ENCODE measurements at regions not wholly inside any gene's neighbourhood (a gene's known extent, or its start where the extent isn't known, plus 50 kb on each side); places are given as distances from the start of the nearest gene placed in this dataset.
"Not testable (repeated sequence)": the region's sequence is repeated elsewhere in the genome, so short reads cannot be mapped to it uniquely, and the experiment has no call there.

DNA sequence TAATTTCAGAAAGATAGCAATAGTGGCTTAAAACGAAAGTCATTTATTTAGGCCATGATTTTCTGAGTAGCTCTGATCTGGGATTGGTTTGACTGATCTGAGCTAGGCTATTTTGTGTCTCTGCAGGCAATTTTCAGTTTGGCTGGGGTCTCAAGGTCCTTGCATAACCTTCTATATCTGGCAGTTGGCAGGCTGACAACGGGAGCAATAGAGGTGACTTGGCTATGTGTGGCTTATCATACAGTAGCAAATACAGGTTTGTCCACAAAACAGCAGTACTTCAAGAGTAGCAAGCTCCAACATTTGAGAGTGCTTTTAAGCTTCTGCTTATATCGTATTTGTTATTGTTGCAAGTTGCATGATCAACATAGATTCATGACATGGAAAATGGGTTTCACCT, 1167.3 kb upstream of the CELF2 start:
- no peak for DNase-seq (ENCODE audit: low spot score)

DNA sequence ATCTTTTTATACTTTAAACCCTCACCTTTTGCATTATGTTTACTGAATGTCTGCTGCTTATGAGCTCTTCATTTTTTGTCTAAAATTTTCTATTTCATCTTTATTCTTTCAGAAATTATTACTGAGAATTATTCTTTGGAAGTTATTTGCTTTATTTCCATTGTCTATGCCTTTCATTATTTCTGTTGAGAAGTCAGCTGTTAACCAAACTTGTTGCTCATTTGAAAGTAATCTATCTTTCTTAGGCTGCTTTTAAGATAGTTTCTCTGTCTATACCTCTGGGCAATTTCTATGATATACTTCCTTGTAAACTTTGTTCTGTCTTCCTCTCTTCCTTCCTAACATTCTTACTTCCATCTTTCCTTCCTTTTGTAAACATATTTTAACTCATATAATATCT, 1165.9 kb upstream of the CELF2 start:
- DNase-seq (ENCODE audit: low spot score), result no peak

DNA sequence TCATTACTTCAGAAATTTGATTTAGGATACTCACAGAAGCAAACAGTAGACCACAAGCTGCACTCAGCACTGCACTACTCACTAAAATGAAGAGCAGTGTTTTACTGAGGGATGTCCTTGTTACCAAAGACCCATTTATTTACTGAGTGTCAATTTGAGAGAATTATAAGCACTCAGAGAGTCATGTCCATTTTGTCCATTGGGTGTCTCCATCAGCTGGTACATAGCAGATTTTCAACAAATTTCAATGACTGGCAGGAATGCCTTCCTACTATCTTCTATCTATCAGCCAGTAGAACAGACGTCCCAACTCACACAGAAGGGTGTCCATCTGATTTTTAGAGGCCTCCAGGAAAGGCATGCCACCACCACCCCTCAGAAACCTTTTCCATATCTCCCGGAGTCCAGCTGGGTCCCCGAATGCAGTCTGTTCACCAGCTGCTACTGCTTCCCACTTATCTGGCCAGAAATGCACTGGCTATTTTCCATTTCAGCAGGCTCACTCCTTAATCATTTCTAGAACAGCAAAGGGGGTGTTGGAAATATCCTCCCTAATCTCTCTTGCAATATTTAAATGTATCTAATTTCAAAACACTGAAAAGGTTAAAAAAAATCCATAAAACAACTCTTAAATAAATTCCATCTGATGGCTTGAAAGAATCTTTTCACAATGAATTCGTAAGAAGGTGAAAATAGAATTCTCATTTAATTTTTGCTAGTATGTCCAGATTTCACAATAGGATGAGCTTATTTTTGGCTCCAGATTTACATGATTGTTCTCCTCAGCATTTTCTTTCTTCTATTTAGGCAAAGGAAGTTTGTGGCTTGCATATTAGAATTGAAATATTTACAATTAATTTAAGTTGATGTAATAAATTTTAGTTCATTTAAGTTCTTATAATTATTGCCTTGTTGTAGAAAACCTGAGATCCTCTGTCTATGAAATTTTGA, 1164.0 kb upstream of the CELF2 start:
- DNase-seq (ENCODE audit: low spot score), result no peak

DNA sequence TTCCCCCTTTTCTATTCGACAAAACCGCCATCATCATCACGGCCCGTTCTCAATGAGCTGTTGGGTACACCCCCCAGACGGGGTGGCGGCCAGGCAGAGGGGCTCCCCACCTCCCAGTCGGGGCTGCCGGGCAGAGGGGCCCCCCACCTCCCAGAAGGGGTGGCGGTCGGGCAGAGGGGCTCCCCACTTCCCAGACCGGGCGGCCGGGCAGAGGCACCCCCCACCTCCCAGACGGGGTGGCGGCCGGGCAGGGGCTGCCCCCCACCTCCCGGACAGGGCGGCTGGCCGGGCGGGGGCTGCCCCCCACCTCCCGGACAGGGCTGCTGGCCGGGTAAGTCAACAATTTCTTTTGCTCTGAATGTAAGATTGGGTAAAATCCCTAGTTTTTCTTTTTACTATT, 1162.2 kb upstream of the CELF2 start:
- not testable (repeated sequence) for DNase-seq (ENCODE audit: low spot score)

DNA sequence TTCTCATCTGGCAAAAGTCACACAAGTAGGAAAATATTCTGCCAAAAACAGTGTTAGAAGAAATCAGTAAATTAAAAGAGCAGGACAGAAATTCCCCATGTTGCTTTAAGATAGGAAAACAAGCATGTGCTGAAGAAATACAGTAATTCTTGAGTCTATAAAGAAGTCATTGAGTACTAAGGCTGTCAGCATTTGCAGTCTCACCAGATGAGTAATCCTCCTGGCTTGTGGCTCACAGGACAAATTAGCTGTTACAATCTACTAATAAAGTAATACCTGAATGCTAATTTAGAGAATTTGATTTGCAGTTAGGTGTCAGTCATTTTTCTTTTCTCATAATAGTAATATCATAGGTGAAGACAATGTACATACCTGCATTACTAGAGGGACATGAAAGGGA, 1158.9 kb upstream of the CELF2 start:
- DNase-seq (ENCODE audit: low spot score), result no peak

DNA sequence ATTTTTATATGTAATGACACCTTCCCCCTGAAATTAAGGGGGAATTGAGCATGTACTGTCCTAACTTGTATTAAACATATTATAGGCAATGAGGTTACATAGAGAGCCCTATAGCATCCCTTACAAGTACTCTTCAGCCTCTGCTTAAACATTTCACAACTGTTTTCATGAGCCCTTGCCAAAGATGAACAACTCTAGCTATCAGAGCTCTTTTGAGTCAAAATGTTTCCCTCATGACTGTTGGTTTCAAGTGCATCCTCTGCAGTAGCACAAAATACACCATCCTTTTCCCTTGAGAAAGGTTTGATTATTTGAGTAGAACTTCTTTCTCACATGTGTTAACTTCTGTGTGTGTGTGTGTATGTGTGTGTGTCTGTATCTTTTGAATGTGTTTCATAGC, 1157.6 kb upstream of the CELF2 start:
- DNase-seq (ENCODE audit: low spot score), result no peak

DNA sequence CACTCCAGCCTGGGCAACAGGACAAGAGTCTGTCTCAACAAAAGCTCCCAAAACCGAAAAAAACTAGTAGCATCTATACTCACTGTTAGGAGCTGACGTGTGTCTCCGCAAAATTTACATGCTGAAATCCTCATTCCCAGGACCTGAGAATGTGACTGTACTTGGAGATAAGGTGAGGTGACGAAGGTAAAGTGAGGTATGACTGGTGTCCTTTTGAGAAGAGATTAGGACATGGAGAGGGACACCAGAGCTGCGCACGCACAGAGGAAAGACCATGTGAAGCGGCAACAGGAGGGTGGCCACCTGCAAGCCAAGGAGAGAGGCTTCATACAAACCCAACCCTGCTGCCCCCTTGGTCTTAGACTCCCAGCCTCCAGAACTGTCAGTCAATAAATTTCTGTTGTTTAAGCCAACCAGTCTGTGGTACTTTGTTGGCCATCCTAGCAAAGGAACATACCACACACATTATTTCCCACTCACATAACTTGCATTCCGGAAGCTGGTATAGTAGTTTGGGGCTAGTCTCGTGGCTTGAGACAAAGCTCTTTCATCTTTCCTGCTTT, 1154.0 kb upstream of the CELF2 start:
- DNase-seq (ENCODE audit: low spot score), result no peak

DNA sequence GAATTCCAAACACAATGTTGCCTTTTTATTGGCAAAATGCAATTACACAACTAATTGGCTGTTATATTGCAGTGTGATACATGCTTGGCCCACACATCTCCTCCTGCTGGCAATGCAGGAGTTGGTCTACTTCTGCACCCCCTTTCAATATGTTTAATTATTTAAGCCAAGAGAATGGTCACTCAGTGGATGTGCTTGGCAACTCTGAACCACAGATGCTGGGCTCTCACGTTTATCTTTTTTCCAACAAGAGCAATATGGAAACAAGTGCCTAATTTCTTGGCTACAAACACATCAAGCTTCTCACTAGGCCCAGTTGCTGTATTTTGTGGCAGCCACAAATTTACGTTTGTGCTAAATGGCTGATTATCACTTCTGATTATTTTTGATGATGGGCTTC, 1149.2 kb upstream of the CELF2 start:
- DNase-seq (ENCODE audit: low spot score), result no peak

DNA sequence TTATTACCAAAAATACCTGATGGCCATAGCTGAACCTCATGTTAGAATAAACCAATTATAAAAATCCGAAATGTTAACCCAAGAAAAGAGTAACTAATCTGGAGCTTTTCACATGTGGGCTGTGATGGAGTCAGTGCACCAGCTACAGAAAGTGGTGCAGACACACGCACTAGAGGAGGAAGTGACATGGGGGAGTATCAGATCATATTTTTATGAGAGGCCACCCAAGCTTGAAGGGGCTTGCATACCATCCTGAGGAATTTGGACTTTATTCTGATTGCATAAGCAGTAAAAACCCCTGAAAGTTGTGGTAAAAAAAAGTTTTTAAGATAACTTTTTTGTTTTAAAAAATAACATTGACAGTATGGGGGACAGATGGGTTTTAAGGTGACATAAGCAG, 1148.5 kb upstream of the CELF2 start:
- DNase-seq (ENCODE audit: low spot score), result no peak

DNA sequence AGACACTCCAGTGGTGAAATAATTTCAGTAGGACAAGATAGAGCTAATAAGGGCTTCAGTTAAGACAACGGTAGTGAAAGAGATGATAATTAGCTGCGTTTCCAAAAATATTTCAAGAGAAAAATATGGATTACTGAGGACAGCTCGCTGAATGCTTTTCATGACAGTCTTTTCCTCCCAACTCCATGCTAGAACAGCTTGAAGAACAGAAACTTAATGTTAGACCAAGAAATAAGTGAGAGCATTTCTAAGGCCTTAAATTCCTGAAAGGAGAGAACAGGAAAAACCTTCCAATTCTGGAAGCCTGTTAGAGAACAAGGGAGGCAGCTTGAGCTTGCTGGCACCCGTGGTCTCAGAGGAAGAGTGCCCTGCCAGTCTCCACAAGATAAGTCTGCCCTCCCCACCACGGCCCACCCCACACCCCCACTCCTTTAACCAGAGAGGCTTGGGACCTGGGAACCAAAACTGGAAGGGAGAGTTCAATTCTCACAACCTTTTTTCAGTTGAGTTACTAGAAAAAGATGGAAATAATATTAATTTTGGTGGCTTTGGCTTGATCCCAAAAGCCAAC, 1148.0 kb upstream of the CELF2 start:
- DNase-seq (ENCODE audit: low spot score), result no peak

DNA sequence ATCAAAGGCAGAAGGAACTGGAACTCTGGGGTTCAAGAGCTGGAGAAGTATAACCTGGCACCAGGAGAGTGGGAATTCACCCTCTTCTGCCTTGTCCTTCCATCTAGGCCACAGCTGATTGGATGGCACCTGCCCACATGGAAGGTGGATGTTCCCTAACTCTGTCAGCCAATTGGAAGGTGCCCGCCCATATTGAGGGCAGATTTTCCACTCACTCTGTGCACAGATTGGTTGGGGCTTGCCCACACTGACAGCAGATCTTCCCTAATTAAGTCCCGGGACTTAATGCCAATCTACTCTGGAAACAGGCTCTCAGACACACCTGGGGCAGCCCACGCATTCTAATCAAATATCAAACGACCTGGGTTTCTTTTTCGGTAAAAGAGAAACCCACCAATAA, 1142.3 kb upstream of the CELF2 start:
- DNase-seq (ENCODE audit: low spot score), result no peak

DNA sequence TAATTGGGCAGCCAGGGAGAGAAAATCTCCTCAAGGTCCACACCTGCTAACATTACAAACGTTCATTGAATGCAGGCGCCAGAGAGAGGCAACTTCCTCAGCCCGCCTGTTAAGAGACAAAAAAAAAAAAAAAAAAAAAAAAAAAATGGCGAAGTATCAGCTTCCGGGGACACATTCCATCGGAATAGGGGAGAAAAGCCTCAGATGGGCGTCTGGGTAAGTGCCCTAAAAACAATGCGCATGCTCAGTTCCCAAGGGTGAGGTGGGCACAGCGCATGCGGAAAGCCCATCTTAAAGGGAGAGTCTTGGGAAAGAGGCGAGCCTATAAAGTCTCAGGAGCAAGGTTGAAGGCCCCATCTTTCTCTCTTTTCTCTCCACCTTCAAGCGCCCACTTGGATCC, 1139.7 kb upstream of the CELF2 start:
- DNase-seq (ENCODE audit: low spot score), result no peak

DNA sequence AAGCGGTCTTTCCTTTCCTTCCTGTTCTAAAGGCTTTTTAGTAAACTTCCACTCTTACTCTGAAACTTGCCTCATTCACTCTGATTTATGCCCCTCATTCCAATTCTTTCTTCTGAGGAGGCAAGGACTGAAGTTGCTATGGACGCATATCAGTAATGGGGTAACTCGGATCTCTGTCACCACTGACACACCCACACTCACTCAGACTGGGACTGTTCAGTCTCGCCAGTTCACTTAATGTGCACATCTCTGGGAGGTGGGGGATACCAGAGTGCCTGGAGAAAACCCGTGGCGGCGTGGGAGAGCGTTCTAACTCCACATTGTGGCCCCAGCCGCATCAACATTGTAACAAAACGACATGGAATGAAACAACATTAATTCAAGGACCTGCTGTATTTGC, 1139.3 kb upstream of the CELF2 start:
- no peak for DNase-seq (ENCODE audit: low spot score)

DNA sequence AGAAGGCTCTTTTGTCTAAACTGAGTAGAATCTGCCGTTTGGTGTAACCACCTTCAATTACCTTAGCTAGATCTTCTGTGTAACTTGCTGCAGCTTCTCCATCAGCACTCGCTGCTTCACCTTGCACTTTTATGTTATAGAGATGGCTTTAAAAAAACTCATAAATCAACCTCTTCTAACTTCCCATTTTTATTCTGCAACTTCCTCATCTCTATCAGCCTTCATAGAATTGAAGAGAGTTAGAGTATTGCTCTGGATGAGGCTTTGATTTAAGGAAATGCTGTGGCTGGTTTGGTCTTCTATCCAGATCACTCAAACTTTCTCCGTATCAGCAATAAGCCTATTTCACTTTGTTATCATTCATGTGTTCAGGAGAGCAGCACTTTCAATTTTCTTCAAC, 1131.9 kb upstream of the CELF2 start:
- no peak for DNase-seq (ENCODE audit: low spot score)

DNA sequence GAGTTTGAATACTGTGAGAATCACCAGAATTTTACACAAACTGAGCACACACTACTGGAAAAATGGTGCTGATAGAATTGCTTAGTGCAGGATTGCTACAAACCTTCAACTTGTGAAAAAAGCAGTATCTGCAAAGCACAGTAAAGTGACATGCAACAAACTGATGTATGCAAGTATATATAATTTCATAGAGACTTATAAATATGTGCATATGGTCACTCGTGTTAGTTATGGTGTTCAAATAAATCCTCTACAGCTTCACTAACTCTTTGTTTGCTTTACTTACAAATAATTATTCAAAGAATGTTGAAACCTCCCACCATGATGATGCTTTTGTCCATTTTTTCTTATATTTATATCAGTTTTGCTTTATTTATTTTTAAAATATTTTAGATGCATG, 1130.9 kb upstream of the CELF2 start:
- DNase-seq (ENCODE audit: low spot score), result no peak

DNA sequence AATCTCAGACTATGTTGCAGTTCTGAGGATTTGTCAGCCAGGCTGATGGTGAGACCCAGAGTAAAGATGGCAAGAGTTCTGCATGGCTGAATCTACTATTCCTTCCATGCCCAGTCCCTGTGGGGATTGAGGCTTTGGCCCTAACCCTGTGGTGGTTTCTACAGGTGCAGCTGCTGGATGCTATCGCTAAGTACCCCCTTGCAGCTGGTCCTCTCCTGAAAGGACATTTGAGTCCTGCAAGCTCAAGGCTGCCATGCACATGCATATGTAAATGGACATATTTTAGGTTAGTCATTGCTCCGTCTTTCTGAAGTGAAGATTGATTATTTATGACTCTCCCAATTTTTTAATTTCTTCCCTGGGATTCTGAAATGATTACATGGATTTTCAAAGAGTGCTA, 1122.2 kb upstream of the CELF2 start:
- no peak for DNase-seq (ENCODE audit: low spot score)

DNA sequence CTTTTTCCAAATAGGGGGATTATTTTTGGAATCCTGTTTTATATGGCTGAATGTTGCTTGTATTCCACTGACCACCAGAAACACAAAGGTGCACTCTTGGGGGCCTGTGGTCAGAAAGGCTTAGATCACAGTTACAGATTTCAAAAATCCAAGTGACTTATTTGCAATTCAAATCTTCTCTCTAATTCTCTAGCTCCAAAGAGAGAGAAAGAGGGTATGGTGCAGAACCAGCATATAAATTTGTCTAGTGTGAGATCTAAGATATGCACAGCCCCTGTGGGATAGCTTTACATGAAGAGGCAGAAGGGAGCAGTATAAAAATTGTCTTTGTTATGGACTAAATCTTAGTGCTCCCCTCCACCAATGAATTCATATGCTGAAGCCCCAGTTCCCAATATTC, 1121.7 kb upstream of the CELF2 start:
- DNase-seq (ENCODE audit: low spot score), result no peak

DNA sequence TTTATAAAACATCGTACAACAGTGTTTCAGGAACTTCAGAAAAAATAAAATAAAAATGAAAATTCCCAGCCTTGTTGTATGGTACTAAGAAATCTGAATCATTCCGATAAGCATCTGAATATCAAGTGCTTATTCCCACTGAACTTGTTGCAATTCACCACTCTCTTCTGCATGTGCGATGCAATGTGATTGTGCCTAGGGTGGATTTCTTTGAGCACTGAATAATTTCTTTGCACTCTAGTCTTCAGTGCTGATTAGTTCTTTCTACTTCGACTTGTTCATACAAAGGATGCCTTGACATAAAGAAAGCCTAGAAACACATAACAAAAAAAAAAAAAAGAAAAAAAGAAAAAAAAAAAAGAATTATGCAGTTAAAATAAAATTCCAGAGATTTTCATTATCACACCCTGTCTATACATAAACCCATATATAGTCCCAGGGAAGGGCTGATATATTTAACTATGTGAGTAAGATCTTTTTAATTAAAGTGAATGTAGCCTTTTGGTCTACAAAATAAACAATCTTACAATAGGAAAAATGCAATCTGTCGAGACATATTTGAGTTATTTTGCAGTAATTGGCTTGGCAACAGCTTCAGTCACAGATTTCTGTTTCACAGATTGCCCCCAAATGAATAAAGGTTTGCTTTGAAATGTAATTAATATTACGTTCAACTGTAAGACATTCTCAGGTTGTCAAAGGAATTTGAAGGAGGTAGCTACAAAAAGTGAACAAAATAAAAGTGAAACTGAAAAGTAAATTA, 1118.9 kb upstream of the CELF2 start:
- no peak for DNase-seq (ENCODE audit: low spot score)

DNA sequence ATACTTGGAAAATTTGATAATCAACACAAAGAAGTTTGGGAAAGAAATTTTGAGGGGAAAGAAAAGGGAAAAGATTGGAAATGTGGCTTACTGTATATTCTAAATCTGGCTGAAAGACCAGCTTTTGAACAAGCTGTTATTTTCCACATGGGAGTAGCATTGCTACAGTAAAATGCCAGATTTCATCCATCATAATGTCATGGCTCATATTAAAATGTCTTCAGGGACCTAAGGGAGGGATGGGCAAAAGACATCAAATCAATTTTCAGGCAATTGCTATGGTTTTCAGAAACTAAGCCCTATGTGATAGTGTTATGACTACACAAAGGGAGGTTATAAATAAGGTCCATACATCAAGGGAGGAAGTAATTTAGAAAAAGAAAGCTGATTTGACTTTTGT, 1116.9 kb upstream of the CELF2 start:
- no peak for DNase-seq (ENCODE audit: low spot score)

DNA sequence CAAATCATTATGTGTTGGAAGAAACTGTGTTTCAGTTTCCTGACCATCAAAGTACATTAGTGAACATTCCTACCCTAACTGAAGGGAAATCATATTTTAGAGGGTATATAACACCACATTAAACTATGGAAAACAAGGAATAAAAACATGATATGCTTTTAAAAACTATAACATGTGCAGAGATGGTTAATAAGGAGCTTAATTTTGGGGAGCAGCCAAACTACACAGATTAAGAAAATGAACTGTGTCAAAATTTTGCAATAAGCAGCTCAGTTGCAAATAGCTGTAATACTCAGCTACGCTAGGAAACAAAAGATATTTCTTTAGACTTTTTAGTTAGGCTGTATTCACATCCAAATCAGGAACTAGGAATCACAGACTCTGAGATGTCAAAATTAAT, 1115.7 kb upstream of the CELF2 start:
- no peak for DNase-seq (ENCODE audit: low spot score)

DNA sequence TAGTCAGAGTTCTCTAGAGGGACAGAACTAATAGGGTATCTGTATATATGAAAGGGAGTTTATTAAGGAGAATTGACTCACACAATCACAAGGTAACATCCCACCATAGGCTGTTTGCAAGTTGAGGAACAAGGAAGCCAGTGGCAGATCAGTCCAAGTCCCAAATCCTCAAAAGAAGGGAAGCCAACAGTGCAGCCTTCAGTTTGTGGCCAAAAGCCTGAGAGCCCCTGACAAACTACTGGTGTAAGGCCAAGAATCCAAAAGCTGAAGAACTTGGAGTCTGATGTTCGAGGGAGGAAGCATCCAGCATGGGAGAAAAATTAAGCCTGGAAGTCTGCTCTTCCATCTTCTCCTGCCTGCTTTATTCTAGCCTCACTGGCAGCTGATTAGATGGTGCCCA, 1107.2 kb upstream of the CELF2 start:
- DNase-seq (ENCODE audit: low spot score), result no peak

DNA sequence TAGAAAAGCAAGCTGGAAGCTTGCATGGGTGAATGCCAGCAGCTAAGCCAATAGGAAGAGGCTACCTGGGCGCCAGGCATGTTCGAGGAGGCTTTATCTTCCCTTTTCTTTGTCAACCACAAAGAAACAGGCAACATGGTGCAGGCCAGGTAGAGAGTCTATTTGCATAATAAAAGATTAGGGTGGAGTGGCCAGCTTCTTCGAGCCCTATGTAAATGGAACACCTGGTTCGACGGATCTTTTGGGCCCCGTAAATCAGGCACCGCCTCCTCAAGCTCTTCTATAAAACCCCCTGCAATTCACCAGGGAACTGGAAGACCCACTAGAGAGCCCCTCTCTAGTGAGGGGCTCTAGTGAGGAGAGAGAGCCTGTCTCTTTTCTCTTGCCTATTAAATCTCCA, 1106.2 kb upstream of the CELF2 start:
- DNase-seq (ENCODE audit: low spot score), result no peak

Data from COLO829 (cell line).